GM19328 (cell line): ENCODE measurements at regions not wholly inside any gene's neighbourhood (a gene's known extent, or its start where the extent isn't known, plus 50 kb on each side); places are given as distances from the start of the nearest gene placed in this dataset.

Source experiments
- ATAC-seq: cut with Tn5 transposase; IDR thresholded peaks from one replicate; pipeline ENCODE4 v1.9.1; 2021; ENCODE audit warnings: mild to moderate bottlenecking, moderate library complexity; ENCODE audit not compliant: unreplicated experiment

DNA sequence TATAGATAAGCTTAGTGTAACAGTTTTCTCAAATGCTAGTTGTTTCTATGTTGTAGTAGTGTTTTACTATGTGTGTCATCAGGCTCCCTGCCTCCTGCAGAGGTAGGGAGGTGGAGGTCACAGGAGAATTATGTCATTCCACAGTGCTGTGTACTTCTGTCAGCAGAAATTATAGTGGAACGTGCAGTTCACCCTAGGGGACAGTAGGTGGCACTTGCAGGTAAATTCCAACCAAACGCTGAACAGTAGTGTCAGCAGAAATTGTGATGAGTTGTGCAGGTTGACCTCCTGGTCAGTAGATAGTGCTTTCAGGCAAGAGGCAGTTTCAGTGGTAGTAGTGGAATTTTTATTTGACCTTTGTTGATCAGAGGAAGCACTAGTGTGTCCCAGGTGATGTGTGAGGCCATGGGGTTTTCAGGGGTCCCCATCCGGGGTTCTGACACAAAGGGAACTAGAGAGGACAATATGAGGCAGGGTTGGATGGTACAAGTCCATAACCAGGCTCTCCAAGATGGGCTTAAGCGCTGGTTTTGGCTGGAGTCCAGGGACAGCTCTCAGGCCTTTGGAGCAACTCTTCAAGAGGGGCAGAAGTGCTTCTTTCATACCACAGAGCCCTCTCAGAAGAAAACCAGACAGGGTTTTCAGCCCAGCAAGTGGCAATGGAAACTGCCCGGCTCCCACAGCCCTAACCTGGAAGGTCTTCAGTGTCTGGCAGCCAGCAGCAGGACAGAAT is 402.9 kb downstream of the CYLC2 start:
- peak; percentile 99 for ATAC-seq

DNA sequence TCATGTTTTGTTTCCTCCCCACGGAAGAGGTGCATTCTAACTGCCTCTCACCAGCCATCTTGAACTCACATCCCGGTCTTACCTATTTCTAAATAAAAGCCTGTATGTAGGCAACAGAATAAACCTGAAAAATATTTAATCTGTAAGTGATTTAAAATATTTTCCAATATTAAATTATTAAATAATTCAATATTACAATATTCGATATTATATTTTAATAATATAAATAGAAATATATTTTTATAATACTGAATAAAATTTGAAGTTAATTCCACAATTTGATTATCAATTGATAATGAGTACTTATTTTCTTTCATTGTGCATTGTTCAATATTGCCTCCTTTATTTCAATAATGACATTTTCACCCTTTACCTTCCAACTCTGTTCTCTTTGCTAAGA is 404.4 kb downstream of the CYLC2 start:
- ATAC-seq: no peak

DNA sequence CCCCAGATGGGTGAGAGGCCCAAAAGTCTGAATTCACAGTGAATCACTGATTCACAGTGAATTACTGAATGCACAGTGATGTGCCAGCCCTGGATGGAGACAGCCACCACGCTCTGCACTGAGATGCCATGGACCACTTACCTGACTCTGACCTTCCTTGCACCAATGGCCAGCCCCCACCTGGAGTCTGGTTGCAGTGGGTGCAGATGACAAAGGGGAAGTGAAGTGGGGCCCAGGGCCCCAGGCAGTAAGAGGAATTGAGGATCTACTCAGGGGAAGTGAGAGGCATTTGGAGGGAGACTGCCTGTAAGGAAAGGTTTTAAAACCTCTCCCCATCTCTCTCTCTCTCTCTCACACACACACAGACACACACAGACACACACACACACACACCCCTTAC is 412.1 kb downstream of the CYLC2 start:
- ATAC-seq: no peak

GRCh38 chr9:103410059-103410458 is 414.9 kb downstream of the CYLC2 start:
- ATAC-seq: no peak

DNA sequence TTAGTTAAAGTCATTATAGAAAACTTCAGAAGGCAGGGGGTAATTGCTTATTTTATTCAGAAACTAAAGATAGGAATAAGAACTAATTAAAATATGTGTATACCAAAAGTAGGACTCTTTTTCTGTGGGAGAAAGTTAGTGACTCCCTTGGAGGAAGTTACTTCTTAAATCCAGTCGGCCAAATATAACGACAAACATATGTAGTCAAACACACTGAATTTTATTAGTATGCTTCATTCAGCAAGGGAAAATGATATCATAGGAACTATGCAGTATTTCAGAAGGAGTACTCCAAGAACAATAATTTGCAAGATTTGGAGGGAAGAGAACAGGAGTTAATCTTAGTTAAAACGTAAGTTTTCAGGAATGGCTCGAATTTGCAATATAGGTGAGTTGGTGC is 432.6 kb downstream of the CYLC2 start:
- no peak for ATAC-seq

GRCh38 chr9:103430469-103430868 is 435.3 kb downstream of the CYLC2 start:
- ATAC-seq: no peak

GRCh38 chr9:103431809-103432208 is 436.7 kb downstream of the CYLC2 start:
- no peak for ATAC-seq

DNA sequence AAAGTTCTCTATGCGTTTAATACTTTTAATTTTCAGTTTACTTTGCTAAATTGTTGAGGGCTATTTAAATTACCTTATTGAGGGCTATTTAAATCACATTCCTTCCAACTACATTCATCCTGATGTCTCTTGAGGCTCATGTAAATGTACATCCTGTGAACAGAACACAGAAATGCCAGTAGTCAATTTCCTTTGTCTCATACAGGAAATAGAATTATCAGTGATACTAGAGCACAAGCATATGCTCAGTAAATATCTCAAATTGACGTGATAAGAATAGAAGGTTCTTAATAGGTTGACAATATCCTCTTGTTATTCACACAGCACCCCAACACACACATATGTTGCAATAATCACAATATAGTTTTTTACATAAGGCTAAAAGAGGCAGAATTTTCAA is 449.0 kb downstream of the CYLC2 start:
- no peak for ATAC-seq

GRCh38 chr9:103458826-103459225 is 463.7 kb downstream of the CYLC2 start:
- ATAC-seq: no peak

- ATAC-seq: no peak
These were observed 476.1 kb downstream of the CYLC2 start for GRCh38 chr9:103471241-103471640.

- no peak for ATAC-seq
These were observed 479.0 kb downstream of the CYLC2 start for GRCh38 chr9:103474156-103474555.

- no peak for ATAC-seq
These were observed 488.5 kb downstream of the CYLC2 start for GRCh38 chr9:103483471-103484096.

DNA sequence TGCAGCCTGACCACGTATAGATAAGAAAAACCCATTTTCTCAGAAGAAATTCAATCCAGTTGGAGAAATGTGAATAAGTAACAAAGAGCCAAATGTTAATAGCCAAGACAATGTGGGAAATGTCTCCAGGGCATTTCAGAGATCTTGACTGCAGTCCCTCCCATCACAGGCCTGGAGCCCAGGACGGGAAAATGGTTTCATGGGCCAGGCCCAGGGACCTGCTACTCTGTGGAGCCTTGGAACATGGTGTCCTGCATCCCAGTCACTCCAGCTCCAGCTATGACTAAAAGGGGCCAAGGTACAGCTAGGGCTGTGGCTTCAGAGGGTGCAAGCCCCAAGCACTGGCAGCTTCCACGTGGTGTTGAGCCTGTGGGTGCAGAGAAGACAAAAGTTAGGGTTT is 490.0 kb downstream of the CYLC2 start:
- no peak for ATAC-seq

DNA sequence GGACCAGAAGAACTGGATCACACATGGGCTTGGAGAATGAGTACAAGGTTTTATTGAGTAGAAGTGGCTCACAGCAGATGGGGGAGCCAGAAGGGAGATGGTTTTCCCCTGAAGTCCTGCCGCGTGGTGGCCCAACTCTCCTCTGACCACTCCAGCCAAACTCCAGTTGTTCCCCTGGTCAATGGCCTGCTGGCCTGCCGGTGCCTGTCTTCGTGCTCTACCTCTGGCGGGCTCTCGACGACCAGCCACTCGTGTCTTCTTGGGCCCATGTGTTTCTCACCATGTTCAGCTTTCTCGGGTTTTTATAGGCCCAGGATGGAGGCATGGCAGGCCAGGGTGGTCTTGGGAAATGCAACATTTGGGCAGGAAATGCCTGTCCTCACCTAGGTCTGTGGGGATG is 519.6 kb downstream of the CYLC2 start:
- ATAC-seq: no peak

GRCh38 chr9:103522409-103522808 is 527.3 kb downstream of the CYLC2 start:
- no peak for ATAC-seq

DNA sequence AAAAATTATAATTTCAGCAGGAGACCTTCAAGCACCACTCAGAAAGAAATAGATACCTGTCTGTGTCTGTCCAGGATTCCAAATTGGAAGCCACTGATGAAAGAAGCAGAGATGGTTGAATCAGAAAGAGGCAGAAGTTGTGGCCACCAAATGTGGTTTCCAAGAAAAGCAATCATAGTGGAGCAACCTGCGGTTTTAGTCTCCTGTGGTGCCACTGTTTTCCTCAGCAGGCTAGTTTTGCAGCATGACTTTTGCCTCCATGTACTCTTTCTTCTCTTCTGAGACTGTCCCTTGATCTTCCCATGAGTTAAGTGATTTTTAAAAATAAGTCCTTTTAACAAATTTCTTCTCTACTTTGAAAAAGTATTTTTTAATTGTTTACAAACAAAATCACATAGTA is 535.8 kb downstream of the CYLC2 start:
- ATAC-seq: no peak

DNA sequence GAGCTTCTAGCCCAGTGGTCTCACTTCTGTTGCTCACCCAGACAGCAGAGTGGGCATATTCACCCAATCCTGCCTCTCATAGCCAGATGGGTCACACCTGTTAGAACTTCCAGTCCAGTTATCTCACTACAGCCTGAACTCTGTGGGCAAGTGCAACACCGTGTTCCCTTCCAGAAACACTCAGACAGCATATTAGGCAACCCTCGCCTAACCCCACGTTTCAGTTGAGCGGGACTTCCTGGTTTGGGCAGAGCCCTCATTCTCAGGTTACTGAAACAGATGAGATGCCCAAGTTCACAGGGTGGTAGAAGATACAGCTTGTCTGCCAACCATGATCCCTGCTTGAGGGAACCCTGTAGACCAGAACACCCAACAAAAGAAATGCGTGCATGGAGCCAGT is 538.2 kb downstream of the CYLC2 start:
- ATAC-seq: no peak

- no peak for ATAC-seq
These were observed 542.3 kb downstream of the CYLC2 start for GRCh38 chr9:103537426-103537825.

- ATAC-seq: no peak
These were observed 548.8 kb upstream of the SMC2 start for GRCh38 chr9:103545260-103545659.

GRCh38 chr9:103552712-103553111 is 541.4 kb upstream of the SMC2 start:
- no peak for ATAC-seq

DNA sequence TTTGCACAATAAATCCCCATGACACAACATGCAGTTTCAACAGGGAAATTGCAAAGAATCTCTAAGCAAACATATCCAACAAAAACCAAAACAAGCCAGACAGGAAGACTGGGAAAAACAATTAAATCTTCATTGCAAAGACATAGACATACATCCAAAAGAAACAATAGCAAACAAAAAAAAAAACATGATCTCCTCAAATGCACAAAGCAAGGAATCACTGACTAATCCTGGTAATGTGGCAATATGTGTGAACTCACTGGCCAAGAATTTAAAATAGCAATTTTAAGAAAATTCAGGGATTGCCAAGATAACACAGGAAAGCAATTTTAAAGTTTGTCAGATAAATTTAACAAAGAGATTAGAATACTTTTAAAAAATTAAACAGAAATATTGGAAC is 520.1 kb upstream of the SMC2 start:
- ATAC-seq: no peak

DNA sequence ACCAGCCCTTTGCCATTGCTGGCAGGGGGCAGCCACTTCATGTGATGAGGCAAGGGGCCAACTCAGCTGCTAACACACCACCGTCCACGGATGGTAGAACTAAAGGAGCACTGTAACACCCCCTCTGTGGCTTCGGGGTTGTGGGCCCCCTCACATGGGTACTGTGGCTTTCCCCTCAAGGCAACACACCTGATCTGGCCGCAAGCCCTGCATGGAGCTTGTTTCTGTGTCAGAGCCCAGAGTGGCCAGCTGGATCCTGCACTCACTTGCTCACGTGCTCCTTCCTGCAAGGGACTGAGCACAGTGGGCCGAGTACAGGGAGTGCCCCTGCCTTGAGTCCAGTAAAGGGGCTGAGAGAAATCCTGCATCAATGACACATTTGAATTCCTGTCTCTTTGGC is 507.4 kb upstream of the SMC2 start:
- ATAC-seq: no peak

DNA sequence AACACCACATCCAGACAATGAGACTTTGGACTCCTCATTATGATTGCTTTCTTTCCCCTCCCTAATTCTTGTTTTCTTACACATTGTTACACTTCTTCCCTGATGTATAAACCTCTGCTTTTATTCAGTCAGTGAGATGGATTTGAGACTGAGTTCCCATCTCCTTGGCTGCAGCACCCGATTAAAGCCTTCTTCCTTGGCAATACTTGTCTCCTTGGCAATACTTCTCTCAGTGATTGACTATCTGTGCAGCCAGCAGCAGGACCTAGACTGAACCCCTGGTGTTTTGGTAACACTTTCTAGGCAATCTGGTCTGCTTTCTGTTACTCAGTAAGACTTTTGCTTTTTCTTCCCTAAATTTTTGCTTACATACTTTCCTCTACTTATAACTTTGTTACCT is 492.8 kb upstream of the SMC2 start:
- ATAC-seq: no peak
